ENCODE measurements at regions not wholly inside any gene's neighbourhood (a gene's known extent, or its start where the extent isn't known, plus 50 kb on each side); places are given as distances from the start of the nearest gene placed in this dataset.

DNA sequence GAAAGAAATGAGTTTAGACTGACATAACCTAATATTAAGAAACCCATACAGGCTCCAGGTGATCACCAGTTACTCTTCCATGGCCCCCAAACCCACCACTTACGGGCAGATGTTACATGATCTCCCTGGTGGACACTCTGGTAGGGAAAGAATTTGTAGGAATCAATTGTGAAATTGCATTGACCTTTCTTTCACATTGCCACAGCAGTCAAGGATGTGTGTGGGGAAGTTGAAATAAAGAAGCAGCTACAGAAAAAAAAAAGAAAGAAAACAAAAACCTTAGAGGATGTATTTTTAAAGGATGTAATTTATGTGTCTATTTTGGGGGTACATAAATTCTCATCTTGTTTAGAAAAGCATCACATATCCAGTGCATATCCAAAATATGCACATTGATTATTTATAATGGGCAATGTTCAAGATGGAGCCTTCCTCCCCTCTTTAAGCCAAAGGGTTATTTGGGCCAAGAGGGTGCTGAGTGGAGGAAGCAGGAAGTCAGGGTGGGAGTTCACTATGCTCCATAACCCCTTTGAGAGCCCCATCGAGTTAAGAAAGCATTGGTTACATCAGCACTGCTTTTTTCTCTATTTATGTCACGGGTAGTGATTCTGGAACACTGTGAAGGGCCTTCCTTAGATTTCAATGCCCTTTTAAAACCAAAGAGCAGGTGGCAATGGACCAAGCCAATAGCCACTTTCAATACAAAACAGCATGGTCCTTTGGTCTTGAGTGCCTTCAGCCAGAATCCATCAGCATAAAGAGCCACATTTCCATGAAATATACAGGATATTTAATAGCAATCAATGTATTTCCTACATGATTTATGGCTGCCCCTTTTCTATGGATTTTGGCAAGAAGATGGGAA lies 169.6 kb downstream of the LACC1 start:
- Histone ChIP-seq H4K20me1 (replicated peaks in 1 of 2; ENCODE audit: control insufficient read depth in 1 of 2, insufficient read depth in 2 of 2, low read length in 2 of 2) (no peaks in the 10 kb centered on the region), H4K8ac (ENCODE audit: extremely low read depth, insufficient read depth, low read length) (no peak overlapping the region), H2BK15ac (ENCODE audit: low read length) (no peak overlapping the region), H2BK5ac (ENCODE audit: low read depth, low read length) (no peak overlapping the region), H3K27ac (ENCODE audit: low read depth, low read length) (no peak overlapping the region), H4K5ac (ENCODE audit: insufficient read length, low read depth, low read length) (no peak overlapping the region), H3K4me2 (ENCODE audit: insufficient read depth in 1 of 2, low read depth in 2 of 2, low read length in 2 of 2) (no peak overlapping the region), H3K79me2 (ENCODE audit: control insufficient read depth in 1 of 2, insufficient read depth in 2 of 2, low read length in 2 of 2) (no peaks in the 10 kb centered on the region), H3K23me2 (ENCODE audit: low read depth, low read length) (no peaks in the 10 kb centered on the region), H3K79me1 (ENCODE audit: low read depth, low read length) (no peaks in the 10 kb centered on the region), H2BK12ac (ENCODE audit: low read depth, low read length) (no peak overlapping the region), H2AFZ (ENCODE audit: low read length) (no peak overlapping the region), H4K91ac (replicated peaks; ENCODE audit: insufficient read length, low read length) (no peak overlapping the region), H3K23ac (ENCODE audit: insufficient read length) (no peak overlapping the region), H2BK20ac (ENCODE audit: low read length) (no peak overlapping the region), H3K4me3 (ENCODE audit: extremely low read depth in 1 of 4, insufficient read depth in 2 of 4, low read depth in 3 of 4, low read length in 4 of 4) (no peak overlapping the region), H3K27me3 (replicated peaks in 1 of 4; ENCODE audit: control insufficient read depth in 3 of 4, extremely low read depth in 1 of 4, insufficient read depth in 3 of 4, low read length in 3 of 4) (no peaks in the 10 kb centered on the region), H3K4ac (replicated peaks; ENCODE audit: insufficient read length, low read depth, low read length) (no peak overlapping the region), H3K56ac (replicated peaks; ENCODE audit: insufficient read length, low read depth, low read length) (no peak overlapping the region), H3K18ac (ENCODE audit: extremely low read depth, low read length) (no peak overlapping the region), H3K9me3 (ENCODE audit: insufficient read depth in 2 of 2, low read depth in 1 of 2, low read length in 1 of 2) (no peaks in the 10 kb centered on the region), H3K4me1 (replicated peaks in 1 of 4; ENCODE audit: control insufficient read depth in 3 of 4, insufficient read depth in 4 of 4, low read length in 3 of 4) (peaks cover 0 to 17% (median 6%) of the 10 kb centered on the region in 4 experiments; a peak in 6 of 7 replicates), H3K14ac (ENCODE audit: insufficient read length) (no peak overlapping the region), H2BK120ac (replicated peaks; ENCODE audit: low read depth, low read length) (no peak overlapping the region), H3K9ac (replicated peaks in 1 of 4; ENCODE audit: extremely low read depth in 1 of 4, low read depth in 3 of 4, low read length in 3 of 4) (no peak overlapping the region), H3K36me3 (ENCODE audit: control insufficient read depth in 2 of 4, insufficient read depth in 4 of 4, low read length in 3 of 4) (no peaks in the 10 kb centered on the region), H2AK5ac (ENCODE audit: low read depth, low read length) (no peak overlapping the region)
- DNase-seq (ENCODE audit: low read depth in 1 of 2, low spot score in 2 of 2) (no peak), FAIRE-seq (no peak)
- 91% methylated on average over 3 of the region's 3 CpGs; no CpG with 5 or more reads in 1 of the 2 experiments for WGBS, 2 experiments (ENCODE audit: extremely low coverage in 1 of 2, insufficient coverage in 1 of 2, insufficient read length in 1 of 2, insufficient replicate concordance in 2 of 2, low coverage in 1 of 2, low lambda C conversion rate in 2 of 2, missing lambda C conversion rate in 1 of 2)
- ChIA-PET POLR2A (ENCODE audit: partially characterized antibody) (no interaction called here), CTCF (ENCODE audit: partially characterized antibody) (interaction anchor here (0.6 to 5.9 kb wide), 9 partner anchors 19 to 391 kb away, joined by 3 to 36 read pairs (median 3); no protein-coding TSS in a partner anchor)
- TF ChIP-seq JUN (IDR thresholded peaks at IDR 0.05; ENCODE audit: low read depth, low read length) (no peak), TCF12 (IDR thresholded peaks at IDR 0.05; ENCODE audit: low read depth, low read length) (no peak), RAD21 (IDR thresholded peaks at IDR 0.05 in 1 of 2, conservative IDR thresholded peaks at IDR 0.05 in 1 of 2; ENCODE audit: low read depth in 2 of 2, low read length in 2 of 2) (no peak), RBBP5 (IDR thresholded peaks at IDR 0.05; ENCODE audit: borderline replicate concordance, low read depth, low read length) (no peak), TEAD4 (IDR thresholded peaks at IDR 0.05; ENCODE audit: low read depth, low read length) (no peak), SP1 (IDR thresholded peaks at IDR 0.05; ENCODE audit: low read depth, low read length) (no peak), HDAC2 (IDR thresholded peaks at IDR 0.05; ENCODE audit: borderline replicate concordance in 1 of 2, low read depth in 2 of 2, low read length in 2 of 2) (no peak)
- TF ChIP-seq, protein P1, sequence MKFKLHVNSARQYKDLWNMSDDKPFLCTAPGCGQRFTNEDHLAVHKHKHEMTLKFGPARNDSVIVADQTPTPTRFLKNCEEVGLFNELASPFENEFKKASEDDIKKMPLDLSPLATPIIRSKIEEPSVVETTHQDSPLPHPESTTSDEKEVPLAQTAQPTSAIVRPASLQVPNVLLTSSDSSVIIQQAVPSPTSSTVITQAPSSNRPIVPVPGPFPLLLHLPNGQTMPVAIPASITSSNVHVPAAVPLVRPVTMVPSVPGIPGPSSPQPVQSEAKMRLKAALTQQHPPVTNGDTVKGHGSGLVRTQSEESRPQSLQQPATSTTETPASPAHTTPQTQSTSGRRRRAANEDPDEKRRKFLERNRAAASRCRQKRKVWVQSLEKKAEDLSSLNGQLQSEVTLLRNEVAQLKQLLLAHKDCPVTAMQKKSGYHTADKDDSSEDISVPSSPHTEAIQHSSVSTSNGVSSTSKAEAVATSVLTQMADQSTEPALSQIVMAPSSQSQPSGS (IDR thresholded peaks at IDR 0.05; ENCODE audit: low read length) = no peak
- TF ChIP-seq, protein P2, sequence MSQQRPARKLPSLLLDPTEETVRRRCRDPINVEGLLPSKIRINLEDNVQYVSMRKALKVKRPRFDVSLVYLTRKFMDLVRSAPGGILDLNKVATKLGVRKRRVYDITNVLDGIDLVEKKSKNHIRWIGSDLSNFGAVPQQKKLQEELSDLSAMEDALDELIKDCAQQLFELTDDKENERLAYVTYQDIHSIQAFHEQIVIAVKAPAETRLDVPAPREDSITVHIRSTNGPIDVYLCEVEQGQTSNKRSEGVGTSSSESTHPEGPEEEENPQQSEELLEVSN (IDR thresholded peaks at IDR 0.05) = no peak
